C4-2B (cell line): ENCODE measurements at regions not wholly inside any gene's neighbourhood (a gene's known extent, or its start where the extent isn't known, plus 50 kb on each side); places are given as distances from the start of the nearest gene placed in this dataset.
"Not testable (repeated sequence)": the region's sequence is repeated elsewhere in the genome, so short reads cannot be mapped to it uniquely, and the experiment has no call there.

ENCODE experiments used
- H3K27ac ChIP-seq: fragments of 450-650 bp; 2 replicates; pipeline ENCODE4 v1.5.1; 2017
- CTCF ChIP-seq: fragments of 450-650 bp; conservative IDR thresholded peaks from 2 replicates; pipeline ENCODE4 v1.5.1; 2017; ENCODE audit warnings: mild to moderate bottlenecking
- ZFX ChIP-seq: fragments of 450-650 bp; IDR thresholded peaks from 2 replicates; pipeline ENCODE4 v1.6.1; 2017

DNA sequence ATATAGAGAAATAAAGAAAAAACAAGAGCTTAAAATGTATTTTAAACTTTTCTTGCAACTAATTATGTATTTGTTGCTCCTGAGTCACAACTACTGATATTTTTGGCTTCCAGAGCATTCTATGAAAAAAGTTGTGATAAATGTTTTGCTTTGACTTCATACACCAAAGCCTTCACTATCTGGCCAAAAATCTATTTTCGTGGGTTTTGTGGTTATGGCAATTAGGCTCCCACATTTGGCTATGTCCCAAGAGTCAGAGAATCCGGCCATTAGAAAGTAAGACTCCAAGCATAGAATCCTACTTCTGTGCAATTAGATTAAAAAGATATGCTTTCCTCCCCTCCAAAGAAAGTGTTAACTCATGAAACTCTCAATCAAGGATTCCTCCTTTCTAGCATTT is 1456.1 kb upstream of the ACVR2A start:
- H3K27ac ChIP-seq, result no peak overlapping the region

DNA sequence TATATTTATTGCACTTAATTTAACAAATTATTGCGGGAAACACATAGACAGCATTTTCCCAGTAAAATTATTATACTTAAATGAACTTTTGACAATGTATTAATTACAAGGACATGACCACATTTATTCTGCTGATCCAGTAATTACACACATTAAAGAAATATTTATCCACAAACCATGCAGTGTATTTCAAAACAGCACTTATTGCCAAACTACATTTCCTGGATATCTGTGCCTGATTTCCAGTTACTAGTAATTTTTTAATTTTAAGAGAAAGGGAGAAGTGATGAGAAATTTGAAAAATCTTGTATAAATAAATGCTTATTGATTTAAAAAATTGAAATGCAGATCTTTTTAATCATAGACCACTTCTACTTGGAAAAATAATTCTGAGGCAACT is 1458.7 kb upstream of the ACVR2A start:
- no peak overlapping the region for H3K27ac ChIP-seq
- TF ChIP-seq ZFX (no peak), CTCF (no peak)

More for the DNA sequence above, 1456.1 kb upstream of the ACVR2A start:
- TF ChIP-seq ZFX, result no peak
- TF ChIP-seq CTCF, result no peak

- TF ChIP-seq CTCF, result no peak
- no peak for TF ChIP-seq ZFX
- H3K27ac ChIP-seq, result no peak overlapping the region
Measured at GRCh38 chr2:146385031-146385430, 1459.8 kb upstream of the ACVR2A start.

GRCh38 chr2:146376511-146377064 is 1468.2 kb upstream of the ACVR2A start:
- TF ChIP-seq ZFX (no peak), CTCF (no peak)

DNA sequence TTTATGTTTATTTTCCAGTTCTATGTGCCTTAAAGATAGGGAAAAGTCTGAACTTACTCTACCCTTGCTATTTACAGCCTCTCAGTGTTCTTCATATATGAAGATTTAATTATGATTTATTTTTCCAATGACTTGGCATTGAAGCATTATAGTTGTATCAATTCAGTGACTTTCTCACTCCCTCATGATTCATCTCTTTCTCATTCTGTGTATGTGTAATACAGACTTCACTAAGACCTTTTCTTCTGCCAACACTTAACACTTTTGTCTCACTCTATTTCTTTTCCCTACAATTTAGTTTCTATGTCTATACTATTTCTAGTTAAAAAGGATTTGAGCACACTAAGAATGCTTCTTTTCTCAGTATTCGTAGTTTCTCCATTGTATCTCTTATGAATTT is 1470.3 kb upstream of the ACVR2A start:
- TF ChIP-seq CTCF (no peak), ZFX (no peak)
- H3K27ac ChIP-seq, result no peak overlapping the region

More at GRCh38 chr2:146376511-146377064, 1468.2 kb upstream of the ACVR2A start:
- no peak overlapping the region for H3K27ac ChIP-seq

DNA sequence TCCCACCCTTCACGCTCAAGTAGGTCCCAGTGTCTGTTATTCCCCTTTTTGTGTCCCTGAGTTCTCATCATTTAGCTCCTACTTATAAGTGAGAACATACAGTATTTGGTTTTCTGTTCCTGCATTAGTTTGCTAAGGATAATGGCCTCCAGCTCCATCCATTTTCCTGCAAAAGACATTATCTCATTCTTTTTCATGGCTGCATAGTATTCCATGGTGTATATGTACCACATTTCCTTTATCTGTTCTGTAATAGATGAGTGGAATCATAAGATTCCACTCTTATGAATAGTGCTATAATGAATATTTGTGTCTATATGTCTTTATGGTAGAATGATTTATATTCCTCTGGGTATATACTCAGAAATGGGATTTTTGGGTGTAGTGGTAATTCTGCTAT is 1473.5 kb upstream of the ACVR2A start:
- H3K27ac ChIP-seq, result not testable (repeated sequence)

DNA sequence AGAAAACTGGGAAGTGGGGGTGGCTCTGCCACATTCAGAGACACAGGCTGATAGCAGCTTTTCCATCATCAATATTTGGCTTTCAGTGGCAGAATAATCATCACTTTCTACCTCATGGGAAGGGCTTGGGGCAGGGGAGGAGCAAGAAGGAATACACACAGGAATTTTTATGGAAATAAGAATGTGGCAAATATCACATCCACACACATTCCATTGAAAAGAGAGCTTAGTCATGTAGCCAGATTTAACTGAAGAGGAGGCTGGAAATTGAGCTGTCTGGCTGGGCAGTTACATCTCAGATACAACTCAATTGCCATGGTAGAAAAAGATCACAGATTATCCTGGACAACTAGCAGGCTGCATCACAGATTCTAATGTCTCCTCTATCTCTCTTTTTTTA is 1474.0 kb upstream of the ACVR2A start:
- no peak overlapping the region for H3K27ac ChIP-seq
- TF ChIP-seq CTCF (no peak), ZFX (no peak)

- TF ChIP-seq CTCF (no peak), ZFX (no peak)
- no peak overlapping the region for H3K27ac ChIP-seq
Measured at GRCh38 chr2:146366276-146366675, 1478.6 kb upstream of the ACVR2A start.
